NOMO-1 treated with DMSO at 0.1 percent for 48 hours (cell line): ENCODE measurements at regions not wholly inside any gene's neighbourhood (a gene's known extent, or its start where the extent isn't known, plus 50 kb on each side); places are given as distances from the start of the nearest gene placed in this dataset.
"Not testable (repeated sequence)": the region's sequence is repeated elsewhere in the genome, so short reads cannot be mapped to it uniquely, and the experiment has no call there.

ENCODE experiments used
- DNase-seq: peaks from one replicate; lab custom pipeline; 2025; ENCODE audit not compliant: unreplicated experiment; lab: John Stamatoyannopoulos, UW

DNA sequence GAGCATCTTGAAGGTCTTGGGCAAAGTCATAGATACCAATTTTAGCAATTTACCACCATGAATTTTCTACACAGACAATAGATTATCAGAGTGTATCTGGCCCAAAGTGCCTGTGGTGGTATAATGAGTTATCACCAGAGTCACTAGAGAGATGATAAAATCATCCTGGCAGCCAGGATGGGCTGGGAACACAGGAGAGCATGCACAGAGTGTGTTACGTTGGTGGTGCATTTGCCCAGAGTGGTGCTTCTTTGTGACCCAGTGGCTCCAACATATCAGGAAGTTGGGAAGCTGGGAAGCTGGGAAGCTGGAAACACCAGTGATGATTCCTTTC, 236.7 kb upstream of the PROX1 start:
- no peak for DNase-seq

GRCh38 chr1:213759359-213760181, 228.2 kb upstream of the PROX1 start:
- no peak for DNase-seq

GRCh38 chr1:213761845-213762407, 225.8 kb upstream of the PROX1 start:
- DNase-seq, result peak; percentile 1

- DNase-seq, result no peak
These were observed 220.1 kb upstream of the PROX1 start for GRCh38 chr1:213767683-213768082.

DNA sequence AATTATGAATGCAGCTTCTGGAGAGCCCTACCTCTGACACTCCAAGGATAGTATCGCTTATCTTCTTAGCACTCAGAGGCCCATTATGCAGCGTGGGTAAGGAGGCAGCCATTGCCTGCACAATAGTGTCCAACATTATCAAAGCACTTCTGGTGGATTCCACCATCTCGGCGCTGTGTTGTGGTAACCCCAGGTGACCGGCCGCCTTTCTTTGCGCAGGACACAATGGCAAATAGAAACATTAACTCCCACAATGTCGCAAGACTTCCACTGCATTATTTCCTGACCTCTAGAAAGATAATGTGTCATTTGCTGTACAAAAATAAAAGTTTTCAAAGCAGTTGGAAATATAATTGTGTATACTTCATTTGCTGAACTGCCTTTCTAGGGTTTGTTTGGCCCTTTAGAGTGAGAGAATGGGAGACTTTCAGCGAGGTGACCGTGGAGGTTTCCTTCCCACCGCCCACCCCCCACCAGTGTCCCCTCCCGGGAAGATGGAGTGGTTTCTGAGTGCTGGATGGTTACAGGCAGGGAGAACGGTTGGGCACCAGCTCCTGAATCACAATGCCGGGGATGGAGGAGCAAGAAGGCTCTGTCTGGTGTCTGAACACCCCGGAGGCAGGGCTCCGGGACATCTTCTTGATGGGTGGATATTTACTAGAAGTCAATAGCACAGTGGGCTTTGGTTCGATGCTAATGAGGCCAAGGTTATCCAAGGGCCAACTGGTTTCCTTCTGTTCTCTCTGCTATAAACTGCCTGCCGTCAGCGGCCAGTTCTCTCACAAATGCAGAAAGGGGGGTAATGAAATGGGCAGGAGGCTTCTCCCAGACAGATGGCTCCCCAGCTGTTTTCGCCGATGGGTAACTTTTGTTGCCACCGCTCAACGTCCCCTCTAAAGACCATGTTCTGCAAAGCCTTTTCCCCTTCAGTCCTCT, 215.4 kb upstream of the PROX1 start:
- DNase-seq, result no peak

- DNase-seq, result no peak
These were observed 213.8 kb upstream of the PROX1 start for GRCh38 chr1:213773975-213774374.

GRCh38 chr1:213776969-213777368, 210.8 kb upstream of the PROX1 start:
- DNase-seq, result no peak

GRCh38 chr1:213779228-213779627, 208.5 kb upstream of the PROX1 start:
- no peak for DNase-seq

DNA sequence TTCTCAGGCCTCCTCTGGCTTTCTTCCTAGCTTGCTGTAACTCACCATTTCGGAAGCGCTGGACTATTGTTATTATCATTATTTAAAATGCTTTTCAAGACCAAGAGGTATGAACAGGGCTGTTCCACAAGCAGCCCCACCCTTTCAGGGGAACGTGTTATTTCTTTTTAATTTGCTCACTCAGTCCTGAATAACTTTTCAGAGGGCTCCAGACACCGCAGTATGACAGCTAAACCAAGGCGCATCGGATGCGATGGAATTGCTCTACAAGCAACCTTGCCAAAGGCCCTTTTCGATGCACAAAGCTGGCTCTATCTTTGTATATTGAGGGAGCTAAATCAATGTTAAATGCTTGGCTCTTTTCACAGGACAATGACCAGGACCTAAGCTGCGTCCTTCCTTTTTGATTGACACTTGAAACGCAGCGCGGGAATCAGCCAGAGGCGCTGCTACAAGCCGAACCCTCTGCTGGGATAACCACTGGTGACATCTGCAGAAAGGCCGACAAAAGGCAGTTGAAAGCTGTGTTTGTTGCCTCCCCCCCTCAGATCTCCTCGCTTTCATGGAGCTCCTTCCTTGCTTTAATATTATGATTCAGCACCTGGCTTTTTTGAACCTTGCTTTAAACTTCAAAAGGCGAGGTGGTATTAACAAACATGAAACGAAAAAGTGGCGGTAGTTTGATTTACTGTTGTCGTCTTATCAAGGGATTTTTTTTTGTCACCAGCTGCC, 204.7 kb upstream of the PROX1 start:
- DNase-seq, result no peak

DNA sequence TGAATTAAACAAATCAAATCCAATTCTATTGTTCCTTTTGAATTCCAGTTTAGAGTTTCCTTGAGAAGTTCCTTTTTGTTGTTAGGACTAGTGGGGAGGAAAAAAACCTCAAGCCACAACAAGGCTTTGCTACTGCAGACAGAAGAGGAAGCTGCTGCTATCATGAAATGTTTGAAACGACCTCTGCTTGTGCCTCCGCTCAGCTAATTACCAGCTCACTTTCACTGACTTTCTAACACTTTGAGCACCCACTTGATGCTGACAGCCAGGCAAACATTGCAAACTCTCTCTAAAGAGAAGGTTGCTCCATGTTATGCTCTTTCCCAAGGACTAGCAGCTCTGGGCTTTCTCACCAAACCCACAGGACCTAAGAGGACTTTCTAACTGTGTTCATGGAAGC, 203.9 kb upstream of the PROX1 start:
- peak; percentile 78 for DNase-seq

GRCh38 chr1:213786683-213787082, 201.1 kb upstream of the PROX1 start:
- DNase-seq, result no peak

GRCh38 chr1:213790565-213790964, 197.2 kb upstream of the PROX1 start:
- DNase-seq, result peak; percentile 42

DNA sequence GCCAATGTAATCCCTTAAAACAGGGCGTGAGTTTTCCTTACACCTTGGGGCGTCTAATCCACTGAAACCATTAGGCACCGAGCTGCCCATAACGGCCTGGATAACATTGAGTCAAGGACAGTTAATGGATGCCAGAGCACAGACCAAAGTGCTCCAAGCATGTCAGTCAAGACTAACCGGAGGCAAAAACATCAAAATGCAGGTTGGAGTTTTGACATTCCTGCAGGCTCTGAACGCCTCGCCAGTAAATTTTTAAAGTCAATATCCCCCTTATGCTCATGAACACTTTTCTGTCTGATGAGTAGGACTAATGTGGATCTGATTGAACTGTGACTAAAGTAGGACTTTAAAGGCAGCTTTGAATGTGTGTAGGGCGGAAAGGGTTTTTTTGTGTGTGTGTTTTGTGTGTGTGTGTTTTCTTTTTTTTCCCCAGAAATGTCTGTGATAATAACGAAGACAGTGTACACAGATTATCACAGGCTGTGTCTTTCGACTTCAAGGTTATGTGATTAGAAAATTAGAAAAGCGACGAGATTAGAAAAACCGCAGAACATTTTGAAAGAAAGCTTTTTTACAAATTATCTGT, 194.2 kb upstream of the PROX1 start:
- DNase-seq, result no peak

DNA sequence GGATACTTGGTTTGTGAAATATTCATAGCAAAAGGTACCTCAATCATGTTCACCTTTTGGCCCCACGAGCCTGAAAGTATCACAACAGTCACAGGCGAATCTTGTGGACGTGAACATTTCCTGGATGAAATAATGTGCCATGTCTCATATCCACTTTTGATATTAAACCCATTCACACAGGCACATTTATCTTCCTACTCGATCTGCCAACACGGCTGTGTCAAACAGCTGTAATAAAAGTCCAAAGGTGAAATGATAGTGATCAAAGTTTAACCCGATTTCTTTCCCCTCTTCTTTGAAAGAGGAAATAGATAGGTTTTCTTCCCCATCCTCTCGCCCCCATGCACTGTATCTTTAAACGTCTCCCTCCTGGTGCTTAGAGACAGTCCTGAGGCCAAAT, 191.2 kb upstream of the PROX1 start:
- no peak for DNase-seq

- DNase-seq, result not testable (repeated sequence)
These were observed 179.5 kb upstream of the PROX1 start for GRCh38 chr1:213808288-213808687.

- no peak for DNase-seq
These were observed 170.6 kb upstream of the PROX1 start for GRCh38 chr1:213817156-213817555.

DNA sequence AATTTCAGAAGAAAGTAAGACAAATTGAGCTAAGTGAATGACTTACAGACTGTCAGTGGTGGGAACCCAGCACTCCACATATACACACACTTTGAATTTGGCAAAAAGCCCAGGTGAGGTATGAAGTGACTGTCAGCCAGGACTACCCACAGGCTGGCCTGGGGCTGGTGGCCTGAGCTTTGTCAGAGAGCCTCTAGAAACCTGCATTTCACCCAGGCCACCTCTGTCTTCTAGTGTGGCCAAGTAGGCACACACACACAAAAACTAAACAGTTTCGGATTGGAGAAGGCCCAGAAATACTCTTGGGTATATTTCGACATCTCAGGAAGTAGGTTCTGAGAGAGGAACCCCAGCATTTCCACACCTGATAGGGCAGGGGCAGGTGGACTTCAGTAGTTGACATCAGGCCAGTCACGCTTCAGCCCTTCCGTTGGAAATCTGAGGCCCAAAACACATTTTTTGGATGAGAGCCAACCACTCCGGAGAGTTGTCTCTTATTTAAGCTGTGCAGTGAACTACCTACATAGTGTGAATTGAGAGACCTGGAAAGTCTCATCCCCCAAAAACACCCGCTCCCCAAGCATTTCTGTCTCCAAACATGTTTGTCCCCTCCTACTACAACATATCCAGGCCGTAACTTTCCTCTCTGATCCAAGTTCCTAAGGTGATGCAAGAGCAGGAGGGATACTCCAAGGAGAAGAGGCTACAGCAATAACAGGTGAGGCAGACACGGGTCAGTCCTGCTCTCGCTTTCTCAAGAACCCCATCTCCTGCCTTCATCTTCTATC, 167.2 kb upstream of the PROX1 start:
- DNase-seq, result no peak

DNA sequence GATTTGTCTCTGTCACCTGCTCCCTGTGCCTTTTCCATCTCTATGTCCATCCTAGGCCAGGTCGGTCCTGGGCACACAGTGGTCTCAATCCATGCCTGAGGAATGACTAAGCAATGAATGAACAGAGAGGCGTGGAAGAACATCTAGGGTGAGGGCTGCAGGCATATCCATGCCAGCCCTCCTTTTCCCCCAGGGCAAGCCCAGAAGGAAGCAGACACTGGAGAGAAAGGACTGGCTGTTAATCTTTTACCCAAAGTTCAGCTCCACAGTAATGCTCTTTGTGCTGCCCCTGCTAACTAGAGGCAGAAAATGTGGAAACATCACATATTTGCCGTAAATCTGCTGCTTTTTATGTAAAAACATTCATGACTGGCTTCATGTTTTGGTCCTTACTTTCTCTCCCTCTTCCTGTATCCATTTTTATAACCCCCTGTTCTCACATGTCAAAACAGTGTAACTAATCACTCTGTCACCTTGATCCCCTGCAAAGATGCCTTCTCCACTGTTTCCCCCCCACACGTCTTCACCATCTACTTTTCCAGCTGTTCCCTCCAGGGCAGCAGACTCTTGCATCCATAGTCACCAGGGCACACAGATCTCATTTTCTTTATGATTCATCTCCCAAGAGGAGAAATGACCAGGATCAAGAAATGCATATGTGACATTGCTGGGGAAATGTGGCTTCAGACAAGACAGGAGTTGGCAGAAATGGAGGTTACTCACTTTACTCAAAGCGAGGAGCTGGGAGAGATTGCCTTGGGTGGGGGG, 166.4 kb upstream of the PROX1 start:
- no peak for DNase-seq

DNA sequence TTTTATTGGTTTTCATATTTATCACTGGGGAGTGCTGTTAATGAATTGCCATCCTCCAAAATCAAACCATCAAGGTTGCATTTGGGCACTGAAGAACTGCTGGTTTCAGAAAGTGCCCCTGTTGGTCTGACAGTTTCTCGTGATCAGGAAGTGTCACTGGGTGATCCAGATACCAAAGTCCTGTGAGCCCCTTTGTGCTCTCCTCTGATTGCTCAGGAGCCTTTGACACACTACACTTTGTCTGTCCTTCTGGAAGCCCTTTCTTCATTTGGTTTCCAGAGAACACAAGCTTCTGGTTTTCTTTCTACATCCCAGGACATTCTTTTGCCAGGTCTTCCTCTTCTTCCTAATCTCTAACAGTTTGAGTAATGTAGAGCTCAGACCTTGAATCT, 165.8 kb upstream of the PROX1 start:
- DNase-seq, result no peak
